Liver (tissue), 7 donors: ENCODE measurements at regions not wholly inside any gene's neighbourhood (a gene's known extent, or its start where the extent isn't known, plus 50 kb on each side); places are given as distances from the start of the nearest gene placed in this dataset.

ENCODE experiments used
- DNase-seq: peaks from one replicate; pipeline ENCODE4 v3.0.0-alpha.2; 2017; ENCODE audit warnings: low spot score
- H3K27ac ChIP-seq, 2 donors: one replicate each; pipeline ENCODE4 v1.7.0; 2013; ENCODE audit warnings: inconsistent platforms in 2 of 2, low read length in 2 of 2, control low read depth in 1 of 2, low read depth in 1 of 2, mild to moderate bottlenecking in 1 of 2
- H3K27me3 ChIP-seq, 4 donors: one replicate each; pipeline versions ENCODE4 v1.6.1 to v1.7.0; 2013; ENCODE audit warnings: low read length in 3 of 4, inconsistent platforms in 1 of 4, mild to moderate bottlenecking in 1 of 4, moderate library complexity in 1 of 4; ENCODE audit not compliant: control insufficient read depth in 4 of 4, insufficient read depth in 4 of 4
- H3K36me3 ChIP-seq, 4 donors: one replicate each; pipeline versions ENCODE4 v1.6.1 to v1.7.0; 2013; ENCODE audit warnings: low read length in 3 of 4, mild to moderate bottlenecking in 3 of 4, low read depth in 1 of 4, moderate library complexity in 1 of 4; ENCODE audit not compliant: control insufficient read depth in 4 of 4, insufficient read depth in 3 of 4
- H3K4me1 ChIP-seq, 4 donors: one replicate each; pipeline versions ENCODE4 v1.6.1 to v1.7.0; 2013; ENCODE audit warnings: low read length in 3 of 4, mild to moderate bottlenecking in 3 of 4, moderate library complexity in 1 of 4; ENCODE audit not compliant: control insufficient read depth in 4 of 4, insufficient read depth in 4 of 4
- H3K4me3 ChIP-seq, 3 donors: one replicate each; pipeline versions ENCODE4 v1.6.1 to v1.7.0; 2013; ENCODE audit warnings: low read length in 3 of 3, control low read depth in 1 of 3, low read depth in 1 of 3, mild to moderate bottlenecking in 1 of 3
- H3K9ac ChIP-seq, 2 donors: one replicate each; pipeline ENCODE4 v1.7.0; 2013; ENCODE audit warnings: low read length in 2 of 2, mild to moderate bottlenecking in 2 of 2, moderate library complexity in 2 of 2, control low read depth in 1 of 2, low read depth in 1 of 2
- H3K9me3 ChIP-seq, 4 donors: one replicate each; pipeline versions ENCODE4 v1.6.1 to v1.7.0; 2013; ENCODE audit warnings: low read length in 3 of 4; ENCODE audit not compliant: control insufficient read depth in 4 of 4
- ATF3 ChIP-seq: IDR thresholded peaks from 2 replicates; pipeline ENCODE4 v1.6.1; 2016; ENCODE audit warnings: antibody characterized with exemption
- CTCF ChIP-seq: fragments of 150-350 bp; IDR thresholded peaks from 2 replicates; pipeline ENCODE4 v1.5.1; 2017; ENCODE audit warnings: improper control_type of control experiment, low read depth, low read length; ENCODE audit not compliant: missing input control
- EGR1 ChIP-seq, 2 donors: IDR thresholded peaks; 2 replicates each; pipeline ENCODE4 v1.6.1; 2016 to 2018; ENCODE audit warnings: antibody characterized with exemption in 2 of 2, low read depth in 2 of 2
- FOXA1 ChIP-seq: IDR thresholded peaks from 2 replicates; pipeline ENCODE4 v1.6.1; 2016; ENCODE audit warnings: antibody characterized with exemption
- FOXA2 ChIP-seq: IDR thresholded peaks from 2 replicates; pipeline ENCODE4 v1.6.1; 2016; ENCODE audit warnings: antibody characterized with exemption
- GABPA ChIP-seq, 2 donors: IDR thresholded peaks in 1 of 2; conservative IDR thresholded peaks in 1 of 2; 2 replicates each; pipeline ENCODE4 v1.6.1; 2016; ENCODE audit warnings: antibody characterized with exemption in 2 of 2, mild to moderate bottlenecking in 1 of 2, moderate library complexity in 1 of 2
- HNF4A ChIP-seq, 2 donors: conservative IDR thresholded peaks; 2 replicates each; pipeline ENCODE4 v1.6.1; 2016; ENCODE audit warnings: antibody characterized with exemption in 2 of 2, mild to moderate bottlenecking in 2 of 2
- HNF4G ChIP-seq: IDR thresholded peaks from 2 replicates; pipeline ENCODE4 v1.6.1; 2016; ENCODE audit warnings: antibody characterized with exemption
- JUND ChIP-seq, 2 donors: IDR thresholded peaks; 2 replicates each; pipeline ENCODE4 v1.6.1; 2016; ENCODE audit warnings: antibody characterized with exemption in 2 of 2
- MAX ChIP-seq: IDR thresholded peaks from 2 replicates; pipeline ENCODE4 v1.6.1; 2016; ENCODE audit warnings: antibody characterized with exemption
- NR2F2 ChIP-seq: IDR thresholded peaks from 2 replicates; pipeline ENCODE4 v1.6.1; 2016; ENCODE audit warnings: antibody characterized with exemption
- RAD21 ChIP-seq, 2 donors: IDR thresholded peaks; 2 replicates each; pipeline ENCODE4 v1.6.1; 2016; ENCODE audit warnings: antibody characterized with exemption in 2 of 2, mild to moderate bottlenecking in 2 of 2
- REST ChIP-seq: IDR thresholded peaks from 2 replicates; pipeline ENCODE4 v1.6.1; 2016; ENCODE audit warnings: antibody characterized with exemption, mild to moderate bottlenecking
- RXRA ChIP-seq, 2 donors: IDR thresholded peaks; 2 replicates each; pipeline ENCODE4 v1.6.1; 2017 to 2018; ENCODE audit warnings: antibody characterized with exemption in 2 of 2, mild to moderate bottlenecking in 1 of 2
- SP1 ChIP-seq: IDR thresholded peaks from 2 replicates; pipeline ENCODE4 v1.6.1; 2018; ENCODE audit warnings: antibody characterized with exemption, mild to moderate bottlenecking
- TAF1 ChIP-seq: conservative IDR thresholded peaks from 2 replicates; pipeline ENCODE4 v1.6.1; 2016; ENCODE audit warnings: antibody characterized with exemption, mild to moderate bottlenecking
- YY1 ChIP-seq: IDR thresholded peaks from 2 replicates; pipeline ENCODE4 v1.6.1; 2016; ENCODE audit warnings: antibody characterized with exemption, mild to moderate bottlenecking
- ZBTB33 ChIP-seq: IDR thresholded peaks from 2 replicates; pipeline ENCODE4 v1.6.1; 2016; ENCODE audit warnings: antibody characterized with exemption
- donor health status: healthy.
- donor health status: healthy.
- donor health status: healthy.
- donor health status: healthy.

GRCh38 chr5:68861099-68861498 is 232.7 kb upstream of the SLC30A5 start:
- H3K4me1 ChIP-seq = no peaks in the 10 kb centered on the region

More at GRCh38 chr5:68861099-68861498, 232.7 kb upstream of the SLC30A5 start:
- no peaks in the 10 kb centered on the region for H3K9me3 ChIP-seq
- H3K9ac ChIP-seq = no peak overlapping the region
- no peaks in the 10 kb centered on the region for H3K27me3 ChIP-seq
- no peak for DNase-seq
- H3K4me3 ChIP-seq = no peak overlapping the region
- TF ChIP-seq GABPA (IDR thresholded peaks at IDR 0.05 in 1 of 2, conservative IDR thresholded peaks at IDR 0.05 in 1 of 2) (no peak), EGR1 (IDR thresholded peaks at IDR 0.05; ENCODE audit: low read depth in 2 of 2) (no peak), ATF3 (no peak), REST (no peak), ZBTB33 (no peak), HNF4A (conservative IDR thresholded peaks at IDR 0.05) (no peak), SP1 (no peak), YY1 (no peak), JUND (IDR thresholded peaks at IDR 0.05) (no peak), RXRA (IDR thresholded peaks at IDR 0.05) (no peak), HNF4G (no peak), TAF1 (no peak), FOXA2 (no peak), CTCF (no peak), NR2F2 (no peak), MAX (no peak), RAD21 (IDR thresholded peaks at IDR 0.05) (no peak), FOXA1 (no peak)
- H3K36me3 ChIP-seq = no peaks in the 10 kb centered on the region
- no peak overlapping the region for H3K27ac ChIP-seq
